IMR-90 (cell line): ENCODE measurements at regions not wholly inside any gene's neighbourhood (a gene's known extent, or its start where the extent isn't known, plus 50 kb on each side); places are given as distances from the start of the nearest gene placed in this dataset.

Experiments used
- ATAC-seq: fragments of 200-7000 bp; cut with Tn5 transposase; 2 replicates; pipeline ENCODE4 v1.9.1; 2020; ENCODE audit warnings: low read depth, mild to moderate bottlenecking, moderate library complexity
- BruUV-seq: library from RNA; stranded (reverse); fragments of 400-500 nt; replicated peaks from 2 replicates; lab custom pipeline; 2021; lab: Mats Ljungman, UMichigan
- CTCF ChIA-PET: fragments of 300-600 bp; formaldehyde crosslinking; extraction: SDS; loops from one replicate; lab custom pipeline; 2021; ENCODE audit warnings: antibody characterized with exemption; lab: Yijun Ruan, JAX
- POLR2A ChIA-PET: fragments of 300-600 bp; sonication (Branson Sonifier 250); formaldehyde crosslinking; loops from one replicate; lab custom pipeline; 2022; ENCODE audit warnings: antibody characterized with exemption; ENCODE audit not compliant: unreplicated experiment; lab: Charles Lee
- DNase-seq: peaks from one replicate; pipeline ENCODE4 v3.0.0; 2013
- H2AFZ ChIP-seq: replicated peaks from 2 replicates; pipeline ENCODE3; 2013; ENCODE audit warnings: low read length, mild to moderate bottlenecking; ENCODE audit not compliant: poor library complexity
- H2AK5ac ChIP-seq: 2 replicates; pipeline ENCODE4 v1.6.1; 2013; ENCODE audit warnings: low read depth, low read length, inconsistent platforms
- H2AK9ac ChIP-seq: replicated peaks from 2 replicates; pipeline ENCODE3; 2013; ENCODE audit warnings: mild to moderate bottlenecking, low read depth, low read length, moderate library complexity; ENCODE audit not compliant: poor library complexity
- H2BK120ac ChIP-seq: 2 replicates; pipeline ENCODE4 v1.6.1; 2013; ENCODE audit warnings: low read depth, low read length, inconsistent platforms
- H2BK15ac ChIP-seq: 3 replicates; pipeline ENCODE4 v1.6.1; 2013; ENCODE audit warnings: low read depth, low read length, inconsistent platforms
- H2BK20ac ChIP-seq: 2 replicates; pipeline ENCODE4 v1.6.1; 2013; ENCODE audit warnings: low read depth, mild to moderate bottlenecking, inconsistent platforms, low read length, moderate library complexity
- H2BK5ac ChIP-seq: 2 replicates; pipeline ENCODE4 v1.6.1; 2013; ENCODE audit warnings: mild to moderate bottlenecking, low read depth, low read length, inconsistent platforms; ENCODE audit not compliant: poor library complexity, severe bottlenecking
- H3K14ac ChIP-seq: replicated peaks from 2 replicates; pipeline ENCODE4 v1.6.1; 2013; ENCODE audit warnings: low read depth, low read length, inconsistent platforms
- H3K18ac ChIP-seq: 2 replicates; pipeline ENCODE4 v1.6.1; 2013; ENCODE audit warnings: low read depth, low read length, control low read depth
- H3K23ac ChIP-seq: 2 replicates; pipeline ENCODE4 v1.6.1; 2013; ENCODE audit warnings: low read depth, low read length, inconsistent platforms
- H3K27ac ChIP-seq: 2 replicates; pipeline ENCODE4 v1.5.1; 2013; ENCODE audit warnings: mild to moderate bottlenecking, control low read depth, low read length; ENCODE audit not compliant: insufficient read depth
- H3K27me3 ChIP-seq: 2 replicates; pipeline ENCODE4 v1.6.1; 2013; ENCODE audit warnings: low read length; ENCODE audit not compliant: control insufficient read depth, insufficient read depth
- H3K36me3 ChIP-seq: 2 replicates; pipeline ENCODE4 v1.6.1; 2013; ENCODE audit warnings: low read length, mixed read lengths; ENCODE audit not compliant: control insufficient read depth, insufficient read depth
- H3K4ac ChIP-seq: 2 replicates; pipeline ENCODE4 v1.6.1; 2013; ENCODE audit warnings: low read depth, low read length, inconsistent platforms
- H3K4me1 ChIP-seq: 2 replicates; pipeline ENCODE4 v1.6.1; 2013; ENCODE audit warnings: low read length, mixed read lengths; ENCODE audit not compliant: control insufficient read depth, insufficient read depth
- H3K4me2 ChIP-seq: 2 replicates; pipeline ENCODE4 v1.6.1; 2013; ENCODE audit warnings: low read depth, mild to moderate bottlenecking, control low read depth, low read length, moderate library complexity
- H3K4me3 ChIP-seq: 2 replicates; pipeline ENCODE4 v1.5.1; 2013; ENCODE audit warnings: low read depth, mild to moderate bottlenecking, control low read depth, low read length, moderate library complexity; ENCODE audit not compliant: insufficient read depth
- H3K56ac ChIP-seq: 2 replicates; pipeline ENCODE4 v1.6.1; 2013; ENCODE audit warnings: low read length, inconsistent platforms; ENCODE audit not compliant: insufficient read depth; ENCODE audit errors: extremely low read depth
- H3K79me1 ChIP-seq, 2 experiments: 2 replicates each; pipeline ENCODE4 v1.6.1; 2013; ENCODE audit warnings: low read length in 2 of 2, inconsistent platforms in 1 of 2, low read depth in 1 of 2
- H3K9ac ChIP-seq: 2 replicates; pipeline ENCODE4 v1.6.1; 2013; ENCODE audit warnings: low read depth, low read length, control low read depth
- H3K9me1 ChIP-seq: 2 replicates; pipeline ENCODE4 v1.6.1; 2013; ENCODE audit warnings: low read length, inconsistent platforms; ENCODE audit not compliant: insufficient read depth
- H3K9me3 ChIP-seq: 2 replicates; pipeline ENCODE4 v1.6.1; 2013; ENCODE audit warnings: low read length; ENCODE audit not compliant: control insufficient read depth, insufficient read depth
- H4K20me1 ChIP-seq: 2 replicates; pipeline ENCODE4 v1.6.1; 2013; ENCODE audit warnings: low read length, inconsistent platforms; ENCODE audit not compliant: insufficient read depth
- H4K5ac ChIP-seq: 2 replicates; pipeline ENCODE4 v1.6.1; 2013; ENCODE audit warnings: mild to moderate bottlenecking, low read depth, low read length, control low read depth
- H4K8ac ChIP-seq, 2 experiments: 2 replicates each; pipeline ENCODE4 v1.6.1; 2013; ENCODE audit warnings: low read depth in 2 of 2, low read length in 2 of 2, control low read depth in 1 of 2, inconsistent platforms in 1 of 2
- H4K91ac ChIP-seq: 2 replicates; pipeline ENCODE4 v1.6.1; 2013; ENCODE audit warnings: low read depth, low read length, inconsistent platforms; ENCODE audit not compliant: insufficient read depth
- CEBPB ChIP-seq: IDR thresholded peaks from 2 replicates; pipeline ENCODE4 v1.6.1; 2012; ENCODE audit warnings: low read depth, low read length, improper control_type of control experiment
- CTCF ChIP-seq: conservative IDR thresholded peaks from 2 replicates; pipeline ENCODE4 v1.5.1; 2012; ENCODE audit warnings: mild to moderate bottlenecking, low read depth, low read length, improper control_type of control experiment
- MAZ ChIP-seq: IDR thresholded peaks from 2 replicates; pipeline ENCODE4 v1.6.1; 2012; ENCODE audit warnings: low read depth, mild to moderate bottlenecking, low read length, improper control_type of control experiment, moderate library complexity, borderline replicate concordance
- POLR2A ChIP-seq: IDR thresholded peaks from 2 replicates; pipeline ENCODE4 v1.6.1; 2012; ENCODE audit warnings: mild to moderate bottlenecking, low read depth, low read length
- WGBS, 2 experiments: methylation state at CpG; one replicate each; pipeline versions ENCODE4 v1.1.5 to v1.1.7; 2013; ENCODE audit warnings: missing lambda C conversion rate in 2 of 2; ENCODE audit not compliant: insufficient read length in 1 of 2; ENCODE audit errors: extremely low coverage in 2 of 2; 5-methylcytosine and 5-hydroxymethylcytosine counted together
- dilution Hi-C: fragments of 300-500 bp; cut with HindIII; formaldehyde crosslinking; loops from one replicate; pipeline ENCODE4 v1.14.3; 2018; ENCODE audit warnings: low sequenced_read_pairs; ENCODE audit not compliant: unreplicated experiment
- in situ Hi-C: fragments of 300-500 bp; cut with MboI; formaldehyde crosslinking; loops from 3 replicates; pipeline ENCODE4 v1.14.3; 2019; ENCODE audit warnings: low sequenced_read_pairs, inconsistent platforms, mixed read lengths
- intact Hi-C: fragments of 100-400 bp; cut with micrococcal nuclease; formaldehyde crosslinking; loops from 2 replicates; pipeline ENCODE4 v1.10.0; 2022

DNA sequence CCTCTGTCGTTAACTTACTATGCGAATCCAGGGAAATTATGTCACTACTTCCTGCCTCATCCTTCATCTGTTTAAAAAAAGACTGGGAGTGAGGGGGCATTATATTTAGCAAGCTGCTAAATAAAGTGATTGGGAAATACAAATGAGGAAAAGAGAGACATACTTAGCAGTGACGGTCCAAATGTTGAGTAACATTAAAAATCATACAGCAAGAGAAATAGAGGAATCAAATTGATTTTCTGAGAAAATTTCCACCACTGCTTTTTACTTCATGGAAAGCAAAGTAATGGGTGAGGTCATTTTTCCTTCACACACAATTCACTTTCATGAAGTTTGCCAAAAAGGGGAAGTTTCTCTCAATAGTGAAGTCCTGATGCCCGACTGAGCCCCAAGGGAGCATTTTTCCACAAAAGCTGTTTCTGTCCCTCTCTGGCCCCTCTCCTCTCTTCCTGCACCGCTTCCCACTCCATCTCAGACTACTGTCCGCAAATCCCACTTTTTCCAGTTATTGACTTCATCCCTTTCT, 61.9 kb upstream of the ADO start:
- no peak overlapping the region for H3K9ac ChIP-seq
- H3K9me3 ChIP-seq = no peaks in the 10 kb centered on the region
- H3K4me1 ChIP-seq = peaks cover 9% of the 10 kb centered on the region
- H3K27me3 ChIP-seq = no peaks in the 10 kb centered on the region
- H4K5ac ChIP-seq = no peak overlapping the region; the same call in 1 of the 2 replicates
- no peak overlapping the region for H3K4me3 ChIP-seq
- H4K8ac ChIP-seq = no peak overlapping the region
- TF ChIP-seq POLR2A = no peak
- TF ChIP-seq CEBPB = peak; percentile 53
- no peak for TF ChIP-seq MAZ
- TF ChIP-seq CTCF = no peak
- H3K4me2 ChIP-seq = no peak overlapping the region
- H3K18ac ChIP-seq = no peak overlapping the region
- no peak overlapping the region for H3K27ac ChIP-seq
- dilution Hi-C loops (no loop called here), in situ Hi-C loops (no loop called here), intact Hi-C loops (no loop called here)
- H4K91ac ChIP-seq = no peak overlapping the region
- peak overlapping the region; percentile 25 for H2BK120ac ChIP-seq
- H3K4ac ChIP-seq = peak overlapping the region; percentile 20; the same call in 1 of the 2 replicates
- ChIA-PET CTCF (no interaction called here), POLR2A (no interaction called here)
- peak overlapping the region; percentile 50; the same call in 1 of the 2 replicates for H3K14ac ChIP-seq
- H3K56ac ChIP-seq = no peak overlapping the region
- peaks cover 15% of the 10 kb centered on the region for H3K9me1 ChIP-seq
- H4K20me1 ChIP-seq = no peaks in the 10 kb centered on the region
- H3K36me3 ChIP-seq = no peaks in the 10 kb centered on the region
- BruUV-seq = no TSS peak
- DNase-seq = peak; percentile 8
- no peak overlapping the region for H2BK15ac ChIP-seq
- H2BK20ac ChIP-seq = 0 out of 2 replicates have a peak overlapping the region, but pooled peaks have one; percentile 26
- H3K23ac ChIP-seq = no peak overlapping the region
- H2AK9ac ChIP-seq = no peak overlapping the region
- no peaks in the 10 kb centered on the region for H3K79me1 ChIP-seq
- no peak overlapping the region for H2BK5ac ChIP-seq
- WGBS, 2 experiments = no CpG with 5 or more reads among the region's 6 CpGs
- ATAC-seq = no peak
- H2AK5ac ChIP-seq = peak overlapping the region; percentile 29; the same call in 1 of the 2 replicates
- H2AFZ ChIP-seq = peak overlapping the region; percentile 29
